Sigmoid colon (tissue), 6 donors: ENCODE measurements at regions not wholly inside any gene's neighbourhood (a gene's known extent, or its start where the extent isn't known, plus 50 kb on each side); places are given as distances from the start of the nearest gene placed in this dataset.

ENCODE experiments used
- DNase-seq: peaks from one replicate; pipeline ENCODE4 v3.0.0-alpha.2; 2019
- H3K27ac ChIP-seq, 4 donors: fragments of 200-600 bp; sonication (generic); one replicate each; pipeline ENCODE4 v1.5.1; 2016 to 2019; ENCODE audit warnings: mild to moderate bottlenecking in 1 of 4
- H3K27me3 ChIP-seq, 3 donors: fragments of 200-600 bp; sonication (generic); one replicate each; pipeline ENCODE4 v1.5.1; 2019; ENCODE audit warnings: mild to moderate bottlenecking in 1 of 3
- H3K36me3 ChIP-seq, 4 donors: fragments of 200-600 bp; sonication (generic); one replicate each; pipeline ENCODE4 v1.5.1; 2016 to 2019
- H3K4me1 ChIP-seq, 4 donors: fragments of 200-600 bp; sonication (generic); one replicate each; pipeline ENCODE4 v1.5.1; 2017 to 2019
- H3K4me3 ChIP-seq, 4 donors: fragments of 200-600 bp; sonication (generic); one replicate each; pipeline ENCODE4 v1.5.1; 2017 to 2019; ENCODE audit warnings: mild to moderate bottlenecking in 2 of 4, moderate library complexity in 1 of 4
- H3K9me3 ChIP-seq, 4 donors: fragments of 200-600 bp in 3 of 4; sonication (generic) in 3 of 4; one replicate each; pipeline versions ENCODE4 v1.5.1 to v1.6.1; 2013 to 2019
- CTCF ChIP-seq, 4 experiments: fragments of 450-650 bp in 3 of 4; fragments of 200-600 bp in 1 of 4; IDR thresholded peaks; one replicate each; pipeline ENCODE4 v1.5.1; 2016 to 2019; ENCODE audit warnings: antibody characterized with exemption in 4 of 4, mild to moderate bottlenecking in 3 of 4, moderate library complexity in 2 of 4
- EP300 ChIP-seq, 4 donors: sonication (generic); formaldehyde crosslinking; IDR thresholded peaks; one replicate each; pipeline ENCODE4 v1.6.1; 2017; ENCODE audit warnings: antibody characterized with exemption in 4 of 4
- POLR2A ChIP-seq, 2 donors: fragments of 450-650 bp; IDR thresholded peaks; one replicate each; pipeline ENCODE4 v1.6.1; 2016; ENCODE audit warnings: antibody characterized with exemption in 2 of 2, mild to moderate bottlenecking in 2 of 2, moderate library complexity in 2 of 2
- POLR2AphosphoS5 ChIP-seq, 4 donors: sonication (generic); formaldehyde crosslinking; IDR thresholded peaks; one replicate each; pipeline ENCODE4 v1.6.1; 2017; ENCODE audit warnings: antibody characterized with exemption in 4 of 4
- WGBS, 2 donors: extraction: QIAGEN DNeasy Blood & Tissue Kit; methylation state at CpG; one replicate each; pipeline ENCODE4 v1.1.7; 2013; 5-methylcytosine and 5-hydroxymethylcytosine counted together
- intact Hi-C: fragments of 100-400 bp; cut with DNase I; formaldehyde crosslinking; loops from one replicate; pipeline ENCODE4 v1.15.1; 2023
- donor health status: healthy with polysubstance abuse.
- donor health status: healthy.

- no peak for DNase-seq
- Histone ChIP-seq H3K9me3 (no peaks in the 10 kb centered on the region), H3K4me1 (no peaks in the 10 kb centered on the region), H3K27ac (no peak overlapping the region), H3K4me3 (no peak overlapping the region), H3K36me3 (no peaks in the 10 kb centered on the region), H3K27me3 (no peaks in the 10 kb centered on the region)
- TF ChIP-seq POLR2AphosphoS5 (IDR thresholded peaks at IDR 0.05), result no peak
- WGBS, 2 donors, result 0 to 75% methylated on average over 1 of the region's 1 CpG
- intact Hi-C loops, result no loop called here
Observed at GRCh38 chrX:3195845-3196244, 150.6 kb downstream of the MXRA5 start.

GRCh38 chrX:3192835-3193234 is 151.6 kb downstream of the ARSF start:
- intact Hi-C loops, result no loop called here
- H3K9me3 ChIP-seq, result no peaks in the 10 kb centered on the region
- no peak overlapping the region for H3K27ac ChIP-seq
- H3K4me1 ChIP-seq, result no peaks in the 10 kb centered on the region
- H3K27me3 ChIP-seq, result no peaks in the 10 kb centered on the region
- no peaks in the 10 kb centered on the region for H3K36me3 ChIP-seq
- 77 to 81% methylated on average over 4 of the region's 4 CpGs for WGBS, 2 donors
- TF ChIP-seq EP300 (IDR thresholded peaks at IDR 0.05) (no peak), CTCF (IDR thresholded peaks at IDR 0.05) (no peak), POLR2AphosphoS5 (IDR thresholded peaks at IDR 0.05) (no peak), POLR2A (IDR thresholded peaks at IDR 0.05) (no peak)
- DNase-seq, result no peak
- H3K4me3 ChIP-seq, result no peak overlapping the region

- no peaks in the 10 kb centered on the region for H3K4me1 ChIP-seq
- H3K27ac ChIP-seq, result no peak overlapping the region
- H3K9me3 ChIP-seq, result no peaks in the 10 kb centered on the region
- intact Hi-C loops, result no loop called here
- no peak for TF ChIP-seq POLR2A (IDR thresholded peaks at IDR 0.05)
- no peak for TF ChIP-seq POLR2AphosphoS5 (IDR thresholded peaks at IDR 0.05)
- no peak for TF ChIP-seq EP300 (IDR thresholded peaks at IDR 0.05)
- TF ChIP-seq CTCF (IDR thresholded peaks at IDR 0.05), result no peak
- 71 to 77% methylated on average over 5 of the region's 5 CpGs for WGBS, 2 donors
- no peak for DNase-seq
- no peaks in the 10 kb centered on the region for H3K36me3 ChIP-seq
- H3K4me3 ChIP-seq, result no peak overlapping the region
- no peaks in the 10 kb centered on the region for H3K27me3 ChIP-seq
Observed at GRCh38 chrX:3191796-3192195, 150.5 kb downstream of the ARSF start.

- no peaks in the 10 kb centered on the region for H3K9me3 ChIP-seq
- DNase-seq, result no peak
- no peaks in the 10 kb centered on the region for H3K36me3 ChIP-seq
- H3K27me3 ChIP-seq, result no peaks in the 10 kb centered on the region
- H3K27ac ChIP-seq, result no peak overlapping the region
- intact Hi-C loops, result no loop called here
- WGBS, 2 donors, result 67 to 85% methylated on average over 3 of the region's 3 CpGs
- no peaks in the 10 kb centered on the region for H3K4me1 ChIP-seq
- TF ChIP-seq POLR2AphosphoS5 (IDR thresholded peaks at IDR 0.05), result no peak
- TF ChIP-seq POLR2A (IDR thresholded peaks at IDR 0.05), result no peak
- no peak for TF ChIP-seq CTCF (IDR thresholded peaks at IDR 0.05)
- no peak for TF ChIP-seq EP300 (IDR thresholded peaks at IDR 0.05)
- no peak overlapping the region for H3K4me3 ChIP-seq
Observed at GRCh38 chrX:3191201-3191600, 149.9 kb downstream of the ARSF start.

GRCh38 chrX:3184176-3184930 is 143.1 kb downstream of the ARSF start:
- H3K9me3 ChIP-seq, result no peaks in the 10 kb centered on the region
- no peak overlapping the region for H3K4me3 ChIP-seq
- no peaks in the 10 kb centered on the region for H3K27me3 ChIP-seq
- 53 to 70% methylated on average over 5 of the region's 5 CpGs for WGBS, 2 donors
- H3K4me1 ChIP-seq, result no peaks in the 10 kb centered on the region
- H3K36me3 ChIP-seq, result no peaks in the 10 kb centered on the region
- peak; percentile 63 for DNase-seq
- peak overlapping the region in 3 of 4 donors; percentile 39 to 47 (median 39) for H3K27ac ChIP-seq
- no peak for TF ChIP-seq CTCF (IDR thresholded peaks at IDR 0.05)
- TF ChIP-seq EP300 (IDR thresholded peaks at IDR 0.05), result no peak
- no peak for TF ChIP-seq POLR2A (IDR thresholded peaks at IDR 0.05)
- TF ChIP-seq POLR2AphosphoS5 (IDR thresholded peaks at IDR 0.05), result peak in 1 of 4 donors; percentile 8
- intact Hi-C loops, result no loop called here
